ENCODE measurements at regions not wholly inside any gene's neighbourhood (a gene's known extent, or its start where the extent isn't known, plus 50 kb on each side); places are given as distances from the start of the nearest gene placed in this dataset.

- POLR2A ChIA-PET: no interaction called here
- DNase-seq (ENCODE audit: low read depth, low spot score) (no peak), FAIRE-seq (no peak)
- H3K36me3 ChIP-seq (ENCODE audit: control insufficient read depth in 2 of 2, extremely low read depth in 1 of 2, insufficient read depth in 2 of 2, low read length in 2 of 2): no peaks in the 10 kb centered on the region
- no peak overlapping the region for H3K27ac ChIP-seq (ENCODE audit: insufficient read depth, low read depth, low read length)
- H3K4me1 ChIP-seq (ENCODE audit: control insufficient read depth, extremely low read depth, insufficient read depth, low read length): no peaks in the 10 kb centered on the region
- TF ChIP-seq FOS (IDR thresholded peaks at IDR 0.05; ENCODE audit: borderline replicate concordance, insufficient read depth, low read length) (no peak), POLR2AphosphoS5 (IDR thresholded peaks at IDR 0.05; ENCODE audit: insufficient read depth, low read depth, low read length) (no peak), GATA2 (IDR thresholded peaks at IDR 0.05; ENCODE audit: insufficient read depth, insufficient read length, low read depth, low read length) (no peak), JUN (IDR thresholded peaks at IDR 0.05; ENCODE audit: borderline replicate concordance, insufficient read depth, insufficient read length, low read depth) (no peak), EZH2 (IDR thresholded peaks at IDR 0.05; ENCODE audit: borderline replicate concordance, low read depth, low read length, severe bottlenecking) (no peak), POLR2A (IDR thresholded peaks at IDR 0.05; ENCODE audit: low read depth, low read length) (no peak), MYC (IDR thresholded peaks at IDR 0.05; ENCODE audit: low read depth, low read length) (no peak), MAX (IDR thresholded peaks at IDR 0.05; ENCODE audit: insufficient read depth, insufficient read length) (no peak)
- TF ChIP-seq, protein P1, sequence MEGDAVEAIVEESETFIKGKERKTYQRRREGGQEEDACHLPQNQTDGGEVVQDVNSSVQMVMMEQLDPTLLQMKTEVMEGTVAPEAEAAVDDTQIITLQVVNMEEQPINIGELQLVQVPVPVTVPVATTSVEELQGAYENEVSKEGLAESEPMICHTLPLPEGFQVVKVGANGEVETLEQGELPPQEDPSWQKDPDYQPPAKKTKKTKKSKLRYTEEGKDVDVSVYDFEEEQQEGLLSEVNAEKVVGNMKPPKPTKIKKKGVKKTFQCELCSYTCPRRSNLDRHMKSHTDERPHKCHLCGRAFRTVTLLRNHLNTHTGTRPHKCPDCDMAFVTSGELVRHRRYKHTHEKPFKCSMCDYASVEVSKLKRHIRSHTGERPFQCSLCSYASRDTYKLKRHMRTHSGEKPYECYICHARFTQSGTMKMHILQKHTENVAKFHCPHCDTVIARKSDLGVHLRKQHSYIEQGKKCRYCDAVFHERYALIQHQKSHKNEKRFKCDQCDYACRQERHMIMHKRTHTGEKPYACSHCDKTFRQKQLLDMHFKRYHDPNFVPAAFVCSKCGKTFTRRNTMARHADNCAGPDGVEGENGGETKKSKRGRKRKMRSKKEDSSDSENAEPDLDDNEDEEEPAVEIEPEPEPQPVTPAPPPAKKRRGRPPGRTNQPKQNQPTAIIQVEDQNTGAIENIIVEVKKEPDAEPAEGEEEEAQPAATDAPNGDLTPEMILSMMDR (IDR thresholded peaks at IDR 0.05; ENCODE audit: extremely low read depth in 1 of 2, insufficient read depth in 1 of 2, low read depth in 1 of 2, low read length in 2 of 2): no peak
- intact Hi-C loops (cut with micrococcal nuclease) (loop anchor here (5.0 kb wide), 1 partner anchor 162 kb away; no protein-coding TSS in a partner anchor), dilution Hi-C loops (cut with MboI; ENCODE audit: extremely low pct_ligation_motif_present, low sequenced_read_pairs) (no loop called here)
- H3K79me2 ChIP-seq (ENCODE audit: control insufficient read depth, insufficient read depth, low read length): no peaks in the 10 kb centered on the region
- no peak overlapping the region for H3K4me3 ChIP-seq (replicated peaks in 1 of 3; ENCODE audit: insufficient read depth in 1 of 3, low read depth in 1 of 3, low read length in 3 of 3)
- no peaks in the 10 kb centered on the region for H3K9me3 ChIP-seq (replicated peaks; ENCODE audit: control insufficient read depth, insufficient read depth, low read length)
- no peak overlapping the region for H2AFZ ChIP-seq (ENCODE audit: low read depth, low read length)
- CTCF ChIA-PET: interaction anchor here (1.2 kb wide), 1 partner anchor 9 kb away, joined by 3 read pairs; no protein-coding TSS in a partner anchor
- BruUV-seq (replicated peaks): no TSS peak
- H3K9ac ChIP-seq (replicated peaks; ENCODE audit: extremely low read depth, insufficient read depth, low read length): no peak overlapping the region
- H3K4me2 ChIP-seq (ENCODE audit: insufficient read depth, low read length): no peak overlapping the region
- no peaks in the 10 kb centered on the region for H4K20me1 ChIP-seq (replicated peaks; ENCODE audit: control insufficient read depth, extremely low read depth, insufficient read depth, low read length)
- H3K9me1 ChIP-seq (replicated peaks; ENCODE audit: control insufficient read depth, extremely low read depth, insufficient read depth, low read length): no peaks in the 10 kb centered on the region
- peaks cover 0 to 4% of the 10 kb centered on the region in 2 experiments for H3K27me3 ChIP-seq (ENCODE audit: control insufficient read depth in 2 of 2, insufficient read depth in 2 of 2, low read length in 2 of 2)
These were observed 191.2 kb upstream of the PREP start for GRCh38 chr6:105593805-105594671.
